Liver (tissue), 8 donors: ENCODE measurements at regions not wholly inside any gene's neighbourhood (a gene's known extent, or its start where the extent isn't known, plus 50 kb on each side); places are given as distances from the start of the nearest gene placed in this dataset.

Experiments used
- DNase-seq: peaks from one replicate; pipeline ENCODE4 v3.0.0-alpha.2; 2017; ENCODE audit warnings: low spot score
- H3K27ac ChIP-seq, 2 donors: one replicate each; pipeline ENCODE4 v1.7.0; 2013; ENCODE audit warnings: inconsistent platforms in 2 of 2, low read length in 2 of 2, control low read depth in 1 of 2, low read depth in 1 of 2, mild to moderate bottlenecking in 1 of 2
- H3K27me3 ChIP-seq, 4 donors: one replicate each; pipeline versions ENCODE4 v1.6.1 to v1.7.0; 2013; ENCODE audit warnings: low read length in 3 of 4, inconsistent platforms in 1 of 4, mild to moderate bottlenecking in 1 of 4, moderate library complexity in 1 of 4; ENCODE audit not compliant: control insufficient read depth in 4 of 4, insufficient read depth in 4 of 4
- H3K36me3 ChIP-seq, 4 donors: one replicate each; pipeline versions ENCODE4 v1.6.1 to v1.7.0; 2013; ENCODE audit warnings: low read length in 3 of 4, mild to moderate bottlenecking in 3 of 4, low read depth in 1 of 4, moderate library complexity in 1 of 4; ENCODE audit not compliant: control insufficient read depth in 4 of 4, insufficient read depth in 3 of 4
- H3K4me1 ChIP-seq, 4 donors: one replicate each; pipeline versions ENCODE4 v1.6.1 to v1.7.0; 2013; ENCODE audit warnings: low read length in 3 of 4, mild to moderate bottlenecking in 3 of 4, moderate library complexity in 1 of 4; ENCODE audit not compliant: control insufficient read depth in 4 of 4, insufficient read depth in 4 of 4
- H3K4me3 ChIP-seq, 3 donors: one replicate each; pipeline versions ENCODE4 v1.6.1 to v1.7.0; 2013; ENCODE audit warnings: low read length in 3 of 3, control low read depth in 1 of 3, low read depth in 1 of 3, mild to moderate bottlenecking in 1 of 3
- H3K9ac ChIP-seq, 2 donors: one replicate each; pipeline ENCODE4 v1.7.0; 2013; ENCODE audit warnings: low read length in 2 of 2, mild to moderate bottlenecking in 2 of 2, moderate library complexity in 2 of 2, control low read depth in 1 of 2, low read depth in 1 of 2
- H3K9me3 ChIP-seq, 4 donors: one replicate each; pipeline versions ENCODE4 v1.6.1 to v1.7.0; 2013; ENCODE audit warnings: low read length in 3 of 4; ENCODE audit not compliant: control insufficient read depth in 4 of 4
- ATF3 ChIP-seq: IDR thresholded peaks from 2 replicates; pipeline ENCODE4 v1.6.1; 2016; ENCODE audit warnings: antibody characterized with exemption
- CTCF ChIP-seq: fragments of 150-350 bp; IDR thresholded peaks from 2 replicates; pipeline ENCODE4 v1.5.1; 2017; ENCODE audit warnings: improper control_type of control experiment, low read depth, low read length; ENCODE audit not compliant: missing input control
- EGR1 ChIP-seq, 2 donors: IDR thresholded peaks; 2 replicates each; pipeline ENCODE4 v1.6.1; 2016 to 2018; ENCODE audit warnings: antibody characterized with exemption in 2 of 2, low read depth in 2 of 2
- FOXA1 ChIP-seq: IDR thresholded peaks from 2 replicates; pipeline ENCODE4 v1.6.1; 2016; ENCODE audit warnings: antibody characterized with exemption
- FOXA2 ChIP-seq: IDR thresholded peaks from 2 replicates; pipeline ENCODE4 v1.6.1; 2016; ENCODE audit warnings: antibody characterized with exemption
- GABPA ChIP-seq, 2 donors: IDR thresholded peaks in 1 of 2; conservative IDR thresholded peaks in 1 of 2; 2 replicates each; pipeline ENCODE4 v1.6.1; 2016; ENCODE audit warnings: antibody characterized with exemption in 2 of 2, mild to moderate bottlenecking in 1 of 2, moderate library complexity in 1 of 2
- HNF4A ChIP-seq, 2 donors: conservative IDR thresholded peaks; 2 replicates each; pipeline ENCODE4 v1.6.1; 2016; ENCODE audit warnings: antibody characterized with exemption in 2 of 2, mild to moderate bottlenecking in 2 of 2
- HNF4G ChIP-seq: IDR thresholded peaks from 2 replicates; pipeline ENCODE4 v1.6.1; 2016; ENCODE audit warnings: antibody characterized with exemption
- JUND ChIP-seq, 2 donors: IDR thresholded peaks; 2 replicates each; pipeline ENCODE4 v1.6.1; 2016; ENCODE audit warnings: antibody characterized with exemption in 2 of 2
- MAX ChIP-seq: IDR thresholded peaks from 2 replicates; pipeline ENCODE4 v1.6.1; 2016; ENCODE audit warnings: antibody characterized with exemption
- NR2F2 ChIP-seq: IDR thresholded peaks from 2 replicates; pipeline ENCODE4 v1.6.1; 2016; ENCODE audit warnings: antibody characterized with exemption
- RAD21 ChIP-seq, 2 donors: IDR thresholded peaks; 2 replicates each; pipeline ENCODE4 v1.6.1; 2016; ENCODE audit warnings: antibody characterized with exemption in 2 of 2, mild to moderate bottlenecking in 2 of 2
- REST ChIP-seq: IDR thresholded peaks from 2 replicates; pipeline ENCODE4 v1.6.1; 2016; ENCODE audit warnings: antibody characterized with exemption, mild to moderate bottlenecking
- RXRA ChIP-seq, 2 donors: IDR thresholded peaks; 2 replicates each; pipeline ENCODE4 v1.6.1; 2017 to 2018; ENCODE audit warnings: antibody characterized with exemption in 2 of 2, mild to moderate bottlenecking in 1 of 2
- SP1 ChIP-seq: IDR thresholded peaks from 2 replicates; pipeline ENCODE4 v1.6.1; 2018; ENCODE audit warnings: antibody characterized with exemption, mild to moderate bottlenecking
- TAF1 ChIP-seq: conservative IDR thresholded peaks from 2 replicates; pipeline ENCODE4 v1.6.1; 2016; ENCODE audit warnings: antibody characterized with exemption, mild to moderate bottlenecking
- YY1 ChIP-seq: IDR thresholded peaks from 2 replicates; pipeline ENCODE4 v1.6.1; 2016; ENCODE audit warnings: antibody characterized with exemption, mild to moderate bottlenecking
- ZBTB33 ChIP-seq: IDR thresholded peaks from 2 replicates; pipeline ENCODE4 v1.6.1; 2016; ENCODE audit warnings: antibody characterized with exemption
- WGBS: extraction: QIAGEN DNeasy Blood & Tissue Kit; methylation state at CpG from one replicate; pipeline ENCODE4 v1.1.7; 2013; 5-methylcytosine and 5-hydroxymethylcytosine counted together
- donor health status: healthy.
- donor health status: healthy.
- donor health status: healthy.
- donor health status: healthy.
- donor health status: healthy.

GRCh38 chr4:152074573-152074972, 313.8 kb upstream of the GATB start:
- H3K9me3 ChIP-seq: peaks cover 0 to 1% (median 0%) of the 10 kb centered on the region in 4 donors
- 58% methylated on average over 1 of the region's 1 CpG for WGBS
- no peak for DNase-seq
- H3K4me3 ChIP-seq: no peak overlapping the region
- no peaks in the 10 kb centered on the region for H3K36me3 ChIP-seq
- no peak overlapping the region for H3K9ac ChIP-seq
- no peak for TF ChIP-seq RAD21 (IDR thresholded peaks at IDR 0.05)
- TF ChIP-seq YY1: no peak
- TF ChIP-seq GABPA (IDR thresholded peaks at IDR 0.05 in 1 of 2, conservative IDR thresholded peaks at IDR 0.05 in 1 of 2): no peak
- TF ChIP-seq HNF4G: no peak
- no peak for TF ChIP-seq ATF3
- no peak for TF ChIP-seq JUND (IDR thresholded peaks at IDR 0.05)
- no peak for TF ChIP-seq CTCF
- H3K4me1 ChIP-seq: no peaks in the 10 kb centered on the region
- H3K27ac ChIP-seq: no peak overlapping the region
- H3K27me3 ChIP-seq: no peaks in the 10 kb centered on the region

- TF ChIP-seq YY1: no peak
- no peak for TF ChIP-seq REST
- TF ChIP-seq HNF4G: no peak
- TF ChIP-seq ZBTB33: no peak
- no peak for TF ChIP-seq EGR1 (IDR thresholded peaks at IDR 0.05; ENCODE audit: low read depth in 2 of 2)
- TF ChIP-seq SP1: no peak
- no peak for TF ChIP-seq MAX
- TF ChIP-seq RXRA (IDR thresholded peaks at IDR 0.05): no peak
- no peak for TF ChIP-seq HNF4A (conservative IDR thresholded peaks at IDR 0.05)
- TF ChIP-seq GABPA (IDR thresholded peaks at IDR 0.05 in 1 of 2, conservative IDR thresholded peaks at IDR 0.05 in 1 of 2): no peak
- no peak for TF ChIP-seq ATF3
- no peak for TF ChIP-seq CTCF
- TF ChIP-seq NR2F2: no peak
- TF ChIP-seq FOXA2: no peak
- no peak for TF ChIP-seq TAF1
- no peak for TF ChIP-seq JUND (IDR thresholded peaks at IDR 0.05)
- TF ChIP-seq RAD21 (IDR thresholded peaks at IDR 0.05): no peak
- no peak for TF ChIP-seq FOXA1
- Histone ChIP-seq H3K4me1 (no peaks in the 10 kb centered on the region), H3K27ac (no peak overlapping the region), H3K27me3 (no peaks in the 10 kb centered on the region), H3K36me3 (no peaks in the 10 kb centered on the region), H3K4me3 (no peak overlapping the region), H3K9me3 (peaks cover 0 to 1% (median 0%) of the 10 kb centered on the region in 4 donors), H3K9ac (no peak overlapping the region)
- 84% methylated on average over 1 of the region's 1 CpG for WGBS
- DNase-seq: no peak
These were observed 313.3 kb upstream of the GATB start for GRCh38 chr4:152074088-152074437.
